ENCODE measurements at regions not wholly inside any gene's neighbourhood (a gene's known extent, or its start where the extent isn't known, plus 50 kb on each side); places are given as distances from the start of the nearest gene placed in this dataset.
"Not testable (repeated sequence)": the region's sequence is repeated elsewhere in the genome, so short reads cannot be mapped to it uniquely, and the experiment has no call there.

- DNase-seq (ENCODE audit: low read depth in 4 of 4, low spot score in 3 of 4), result no peak
These were observed 137.5 kb upstream of the SPRED1 start for GRCh38 chr15:38115121-38115520.

DNA sequence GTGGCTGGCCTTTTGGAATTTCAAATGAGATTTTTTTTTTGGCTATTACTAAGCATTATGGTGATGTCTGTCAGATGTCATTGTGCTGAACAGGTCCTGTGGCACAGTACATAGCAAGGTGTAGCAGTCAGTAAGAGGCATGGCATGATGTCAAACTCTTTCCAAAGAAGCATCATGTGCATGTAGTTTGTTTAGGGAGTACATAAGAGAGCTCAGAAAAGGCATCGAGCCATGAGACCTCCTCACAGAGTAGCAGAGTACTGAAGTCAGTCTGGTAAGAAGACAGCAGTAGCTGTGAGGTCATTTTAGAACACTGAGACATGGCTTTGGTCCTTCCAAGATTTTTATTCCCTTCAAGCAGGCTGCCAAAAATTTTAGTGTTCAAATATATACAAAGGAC is 134.9 kb upstream of the SPRED1 start:
- no peak for DNase-seq (ENCODE audit: low read depth in 4 of 4, low spot score in 3 of 4)

- not testable (repeated sequence) for DNase-seq (ENCODE audit: low read depth in 4 of 4, low spot score in 3 of 4)
These were observed 132.8 kb upstream of the SPRED1 start for GRCh38 chr15:38119865-38120264.

DNA sequence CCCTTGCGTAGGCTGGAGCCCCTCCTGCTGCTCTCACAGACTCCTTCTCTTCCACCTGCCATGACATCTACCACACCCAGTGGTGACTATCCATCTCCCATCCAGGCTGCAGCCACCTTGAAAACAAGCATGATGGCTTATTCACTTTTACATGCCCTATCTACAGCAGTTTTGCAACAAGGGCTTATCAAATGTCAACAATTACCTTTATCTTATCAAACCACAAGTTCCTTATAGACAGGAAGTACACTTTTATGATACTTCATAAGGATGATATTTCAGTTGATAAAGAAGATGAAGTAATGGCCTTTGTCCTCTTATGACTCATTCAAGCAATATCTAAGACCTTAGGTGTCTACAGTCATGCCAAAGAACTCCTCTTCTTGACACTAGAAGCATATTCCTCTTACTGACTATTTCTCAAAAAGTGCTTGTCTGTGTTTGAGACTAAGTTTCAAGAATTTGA is 125.3 kb upstream of the SPRED1 start:
- no peak for DNase-seq (ENCODE audit: low read depth in 4 of 4, low spot score in 3 of 4)

GRCh38 chr15:38128341-38128781 is 124.3 kb upstream of the SPRED1 start:
- no peak for DNase-seq (ENCODE audit: low read depth in 4 of 4, low spot score in 3 of 4)

DNA sequence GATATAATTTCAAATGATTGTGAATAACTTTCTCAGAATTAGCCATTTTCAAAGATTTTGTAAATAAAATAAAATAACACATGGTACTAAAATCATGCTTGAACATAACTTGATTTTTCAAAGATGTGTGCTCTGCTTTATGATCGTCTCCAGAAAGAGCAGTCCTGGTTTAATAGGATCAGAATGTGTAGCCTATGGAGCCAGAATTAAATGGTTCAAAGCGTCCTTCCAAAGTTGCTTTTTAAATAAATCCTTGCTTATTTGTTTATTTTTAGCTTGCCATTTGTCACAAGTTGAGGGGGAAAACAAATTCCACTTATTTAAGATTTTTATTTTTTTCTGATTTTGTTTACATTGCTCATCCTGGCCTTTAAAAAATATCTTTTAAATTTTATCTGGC is 123.7 kb upstream of the SPRED1 start:
- no peak for DNase-seq (ENCODE audit: low read depth in 4 of 4, low spot score in 3 of 4)

DNA sequence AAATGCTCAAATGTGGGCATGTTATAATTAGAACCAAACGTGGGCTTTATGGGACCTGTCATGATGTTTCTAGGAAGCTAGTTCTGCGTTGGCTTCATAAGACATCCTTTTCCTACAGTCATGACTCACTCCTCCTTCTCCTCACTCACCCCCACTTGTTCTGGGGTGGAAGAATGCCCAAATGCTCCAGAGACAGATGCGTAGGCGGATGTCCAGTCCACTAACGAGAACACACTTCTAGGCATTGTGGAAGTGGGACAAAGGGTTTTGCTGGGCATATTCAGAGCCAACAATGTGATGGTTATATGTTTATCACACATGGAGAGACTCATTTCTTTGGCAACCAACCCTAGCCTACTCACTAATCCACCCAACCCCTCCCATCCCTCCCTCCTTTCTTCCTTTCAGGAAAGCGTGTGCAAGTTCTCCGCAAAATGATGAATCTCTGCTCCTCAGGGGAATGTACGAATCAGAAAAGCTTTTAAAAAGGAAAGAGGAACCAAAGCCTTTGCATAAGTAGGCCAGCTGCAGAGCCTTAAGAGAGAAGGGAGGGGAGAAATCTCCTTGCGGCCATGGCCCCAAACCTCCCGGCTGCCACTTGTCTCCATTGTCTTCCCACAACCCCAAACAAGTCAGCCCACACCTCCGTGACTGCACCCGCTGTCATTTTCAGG is 123.0 kb upstream of the SPRED1 start:
- peak in 2 of 4 donors; percentile 28 to 30 for DNase-seq (ENCODE audit: low read depth in 4 of 4, low spot score in 3 of 4)

DNA sequence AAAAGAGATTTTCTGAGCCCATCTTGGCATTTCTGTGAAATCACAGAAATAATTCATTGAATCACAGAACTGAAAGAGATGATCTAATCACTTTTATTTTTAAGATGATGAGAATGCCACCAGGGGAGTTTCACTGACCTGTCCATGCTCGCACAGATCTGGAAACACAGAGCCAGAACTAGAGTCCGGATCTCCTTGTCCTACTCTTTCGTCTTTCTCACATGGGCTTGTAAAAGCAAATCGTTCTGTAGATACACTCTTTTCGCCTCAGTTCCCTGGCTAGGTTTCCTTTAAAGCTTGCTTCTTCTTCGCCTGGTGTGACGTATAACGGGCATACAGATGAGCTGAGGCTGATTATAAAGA is 122.5 kb upstream of the SPRED1 start:
- no peak for DNase-seq (ENCODE audit: low read depth in 4 of 4, low spot score in 3 of 4)

DNA sequence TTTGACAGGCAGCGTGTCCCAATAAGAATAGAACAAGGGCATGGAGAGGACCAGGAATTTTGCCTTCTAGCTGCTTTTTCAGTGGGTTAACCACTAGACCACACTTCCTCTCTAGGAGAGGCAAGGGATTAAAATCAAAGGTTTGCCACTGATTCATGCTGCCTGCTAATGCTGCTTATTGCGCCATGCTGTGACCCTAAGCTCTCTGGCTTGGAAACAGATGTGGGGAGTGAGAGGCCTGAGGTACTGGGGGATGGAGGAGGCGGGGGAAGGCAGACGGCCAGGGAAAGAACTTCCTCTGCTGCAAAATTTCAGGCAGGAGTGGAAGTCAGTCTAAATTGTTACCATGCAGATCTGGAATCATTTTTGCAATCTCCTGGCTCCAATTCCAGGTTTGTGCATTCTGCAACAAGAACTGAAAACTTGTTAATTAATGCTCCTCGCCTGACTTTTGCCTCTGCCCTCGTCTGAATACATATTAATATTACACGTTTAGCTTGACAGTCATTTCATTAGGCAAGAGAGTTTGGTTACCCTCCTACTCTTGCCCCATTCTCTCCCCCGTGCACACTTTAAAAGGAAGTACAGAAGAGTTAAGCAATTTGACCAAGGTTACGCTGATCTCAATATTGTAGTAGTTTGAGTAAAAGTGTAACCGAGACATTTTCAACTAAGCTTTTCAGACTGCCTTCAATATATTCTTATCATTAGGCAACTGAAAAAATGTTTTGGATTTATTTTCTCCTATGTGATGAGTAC is 121.7 kb upstream of the SPRED1 start:
- no peak for DNase-seq (ENCODE audit: low read depth in 4 of 4, low spot score in 3 of 4)

DNA sequence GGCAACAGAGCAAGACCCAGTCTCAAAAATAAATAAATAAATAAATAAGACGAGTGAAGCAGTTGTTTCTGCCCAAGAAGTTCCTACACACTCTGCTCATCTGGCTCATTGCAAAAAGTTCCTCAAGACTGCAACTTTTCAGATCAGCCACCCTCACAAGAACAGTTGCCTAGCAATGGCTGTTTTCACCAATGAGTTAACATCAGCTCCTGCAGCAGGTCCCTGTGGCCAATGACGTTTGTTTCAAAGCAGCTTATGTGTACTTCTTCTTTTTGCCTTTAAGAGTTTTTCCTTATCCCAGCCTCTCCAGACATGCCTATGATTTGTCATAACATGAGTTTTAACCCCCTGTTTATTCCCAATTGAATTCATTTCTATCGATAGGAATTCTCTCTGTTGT is 118.4 kb upstream of the SPRED1 start:
- DNase-seq (ENCODE audit: low read depth in 4 of 4, low spot score in 3 of 4), result no peak

DNA sequence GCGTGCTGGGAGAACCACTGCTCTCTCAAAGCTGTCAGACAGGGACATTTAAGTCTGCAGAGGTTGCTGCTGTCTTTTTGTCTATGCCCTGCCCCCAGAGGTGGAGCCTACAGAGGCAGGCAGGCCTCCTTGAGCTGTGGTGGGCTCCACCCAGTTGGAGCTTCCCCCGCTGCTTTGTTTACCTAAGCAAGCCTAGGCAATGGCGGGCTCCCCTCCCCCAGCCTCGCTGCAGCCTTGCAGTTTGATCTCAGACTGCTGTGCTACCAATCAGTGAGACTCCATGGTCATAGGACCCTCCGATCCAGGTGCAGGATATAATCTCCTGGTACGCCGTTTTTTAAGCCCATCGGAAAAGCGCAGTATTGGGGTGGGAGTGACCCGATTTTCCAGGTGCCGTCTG is 110.4 kb upstream of the SPRED1 start:
- DNase-seq (ENCODE audit: low read depth in 4 of 4, low spot score in 3 of 4), result not testable (repeated sequence)

GRCh38 chr15:38144921-38145320 is 107.7 kb upstream of the SPRED1 start:
- DNase-seq (ENCODE audit: low read depth in 4 of 4, low spot score in 3 of 4), result no peak

DNA sequence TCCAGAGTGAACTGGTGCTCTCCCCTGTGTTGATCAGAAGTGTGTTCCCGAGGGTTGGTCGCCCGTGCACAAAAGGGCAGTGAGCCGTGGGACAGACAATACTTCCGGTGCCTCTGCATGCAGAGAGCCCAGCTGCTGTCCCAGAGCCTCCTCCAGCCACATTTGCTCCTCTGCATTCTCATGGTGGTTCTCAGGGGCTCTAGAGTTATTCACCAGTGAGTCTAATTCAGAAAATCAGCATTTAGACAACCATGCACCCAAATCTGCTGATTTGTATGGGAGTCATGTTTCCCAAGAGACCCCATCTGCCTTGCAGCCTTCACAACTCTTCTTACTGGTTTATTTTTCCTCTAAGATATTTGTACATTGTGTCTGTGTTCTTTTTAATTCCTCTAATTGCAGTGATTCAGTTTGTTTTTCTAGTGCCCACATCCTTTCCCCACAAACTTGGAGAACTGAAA is 107.0 kb upstream of the SPRED1 start:
- DNase-seq (ENCODE audit: low read depth in 4 of 4, low spot score in 3 of 4), result no peak

GRCh38 chr15:38147246-38147645 is 105.4 kb upstream of the SPRED1 start:
- DNase-seq (ENCODE audit: low read depth in 4 of 4, low spot score in 3 of 4), result no peak

DNA sequence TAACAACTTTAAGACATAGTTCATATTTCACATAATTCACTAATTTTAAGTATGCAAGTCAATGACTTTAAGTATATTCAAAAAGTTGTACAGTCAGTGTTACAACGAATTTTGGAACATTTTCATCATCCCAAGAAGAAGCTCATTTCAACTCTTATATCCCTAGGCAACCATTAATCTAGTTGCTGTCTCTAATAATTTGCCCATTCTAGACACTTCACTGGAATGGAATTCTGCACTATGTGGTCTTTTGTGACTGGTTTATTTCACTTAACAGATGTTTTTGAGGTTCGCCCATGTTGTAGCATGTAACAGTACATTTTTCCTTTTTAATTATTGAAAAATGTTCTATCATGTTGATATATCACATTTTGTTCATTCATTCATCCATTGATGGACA is 104.2 kb upstream of the SPRED1 start:
- no peak for DNase-seq (ENCODE audit: low read depth in 4 of 4, low spot score in 3 of 4)

- no peak for DNase-seq (ENCODE audit: low read depth in 4 of 4, low spot score in 3 of 4)
These were observed 103.3 kb upstream of the SPRED1 start for GRCh38 chr15:38149315-38149714.

DNA sequence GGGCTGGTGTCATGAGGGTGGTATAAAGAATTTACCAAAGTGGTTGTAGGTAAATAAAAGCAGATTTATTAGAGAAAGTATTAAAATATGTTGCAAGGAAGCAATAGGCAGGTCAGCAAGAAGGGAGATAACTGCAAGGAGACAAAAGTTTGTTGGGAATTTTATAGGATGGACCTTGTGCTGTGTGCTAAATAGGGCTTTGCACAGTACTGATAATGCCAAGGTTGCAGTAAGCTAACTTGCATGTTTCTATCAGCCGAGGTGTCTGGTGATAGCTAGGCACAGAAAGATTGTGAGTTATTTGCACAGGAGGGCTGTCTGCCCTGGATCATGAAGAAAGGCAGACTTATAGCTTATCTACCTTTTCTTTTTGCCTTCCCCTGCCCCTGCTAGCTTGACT is 102.5 kb upstream of the SPRED1 start:
- no peak for DNase-seq (ENCODE audit: low read depth in 4 of 4, low spot score in 3 of 4)

DNA sequence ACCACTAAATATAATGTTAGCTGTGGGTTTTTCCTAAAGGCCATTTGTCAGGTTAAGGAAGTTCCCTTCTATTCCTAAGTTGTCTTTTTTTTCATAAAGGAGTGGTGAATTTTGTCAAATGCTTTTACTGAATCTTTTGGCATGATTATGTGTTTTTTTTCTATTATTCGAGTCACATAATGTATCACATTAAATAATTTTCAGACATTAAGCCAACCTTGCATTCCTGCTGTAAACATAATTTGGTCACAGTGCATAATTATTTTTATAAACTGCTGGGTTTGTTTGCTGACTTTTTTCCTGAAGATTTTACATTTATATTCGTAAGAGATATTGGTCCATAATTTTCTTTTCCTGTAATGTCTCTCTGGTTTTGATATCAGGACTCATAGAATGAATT is 101.8 kb upstream of the SPRED1 start:
- DNase-seq (ENCODE audit: low read depth in 4 of 4, low spot score in 3 of 4), result no peak

DNA sequence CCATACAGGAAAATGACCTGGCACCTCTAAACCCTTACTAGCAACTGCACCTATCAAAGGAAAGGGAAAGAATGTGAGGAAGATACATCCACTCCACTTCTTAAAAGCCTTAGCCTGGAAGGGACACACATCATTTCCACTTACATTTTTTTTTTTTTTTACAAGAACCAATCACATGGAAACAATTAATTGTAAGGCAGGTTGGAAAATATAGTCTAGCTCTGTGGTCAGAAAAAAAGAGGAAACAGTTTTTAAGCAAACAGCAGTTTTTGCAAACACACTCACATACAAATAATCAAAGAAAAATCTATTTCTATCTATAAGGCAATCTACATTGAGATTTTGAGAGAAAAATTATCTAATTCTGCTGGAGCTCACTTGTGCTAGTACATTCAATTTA is 98.9 kb upstream of the SPRED1 start:
- no peak for DNase-seq (ENCODE audit: low read depth in 4 of 4, low spot score in 3 of 4)

- no peak for DNase-seq (ENCODE audit: low read depth in 4 of 4, low spot score in 3 of 4)
These were observed 98.4 kb upstream of the SPRED1 start for GRCh38 chr15:38154255-38154654.

DNA sequence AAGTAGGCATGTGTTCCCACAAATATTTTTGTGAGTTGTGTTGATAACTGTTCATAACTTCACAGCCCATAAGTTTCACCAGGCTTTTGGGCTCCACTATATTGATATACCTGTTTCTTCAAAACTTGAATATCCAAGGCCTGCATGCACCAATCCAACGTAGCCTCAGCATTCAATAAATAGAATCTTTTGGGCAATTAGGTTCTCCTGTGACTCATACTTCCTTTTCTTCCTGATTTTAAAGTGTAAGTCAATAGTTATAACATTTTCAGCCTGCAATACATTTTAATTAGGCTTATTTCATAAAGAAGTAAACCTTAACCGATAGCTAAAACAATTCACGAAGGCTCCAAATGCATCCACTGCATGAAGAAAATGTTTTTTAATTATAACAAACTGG is 97.8 kb upstream of the SPRED1 start:
- no peak for DNase-seq (ENCODE audit: low read depth in 4 of 4, low spot score in 3 of 4)

- no peak for DNase-seq (ENCODE audit: low read depth in 4 of 4, low spot score in 3 of 4)
These were observed 89.0 kb upstream of the SPRED1 start for GRCh38 chr15:38163658-38164057.

Data from right renal pelvis (tissue), 4 donors.